GM18520 (cell line): ENCODE measurements at regions not wholly inside any gene's neighbourhood (a gene's known extent, or its start where the extent isn't known, plus 50 kb on each side); places are given as distances from the start of the nearest gene placed in this dataset.

Experiments used
- ATAC-seq: cut with Tn5 transposase; IDR thresholded peaks from one replicate; pipeline ENCODE4 v1.9.1; 2021; ENCODE audit not compliant: unreplicated experiment

DNA sequence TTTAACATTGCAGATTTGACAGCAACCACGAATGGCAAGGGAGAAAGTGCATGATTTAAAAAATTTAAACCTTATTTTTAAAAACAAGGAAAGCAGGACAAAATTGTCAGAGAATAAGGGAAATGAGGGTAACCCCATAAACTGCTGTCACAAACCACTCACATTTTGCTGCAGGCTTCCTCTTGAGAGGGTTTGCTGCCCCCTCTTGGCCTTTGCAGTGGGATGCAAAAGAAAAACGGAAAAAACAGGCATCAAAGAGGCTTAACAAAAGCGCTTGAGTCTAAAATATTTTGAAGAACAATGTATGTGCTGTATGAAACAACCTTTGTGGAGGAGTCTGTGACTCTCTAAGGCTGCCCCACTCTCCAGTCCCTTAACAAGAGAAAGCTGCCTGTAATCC, 91.6 kb downstream of the TMX3 start:
- no peak for ATAC-seq

DNA sequence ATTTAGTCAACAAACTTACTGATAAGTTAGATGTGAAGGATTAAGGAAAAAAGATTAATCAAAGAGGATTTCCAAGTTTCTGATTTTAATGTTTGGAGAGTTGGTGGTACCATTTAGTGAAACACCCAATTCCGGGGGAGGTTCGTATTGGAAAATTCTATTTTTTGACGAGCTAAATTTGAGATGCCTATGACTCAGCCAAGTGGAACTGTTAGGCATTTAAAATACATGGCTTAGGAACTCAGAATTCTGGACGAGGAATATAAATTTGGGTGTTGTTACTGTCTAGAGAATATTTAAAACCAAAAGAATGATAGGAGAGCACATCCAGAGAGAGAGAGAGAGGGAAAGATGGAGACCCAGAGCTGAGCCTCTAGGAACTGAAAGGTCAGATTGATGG, 103.6 kb downstream of the TMX3 start:
- no peak for ATAC-seq

GRCh38 chr18:68608851-68609490, 105.9 kb downstream of the TMX3 start:
- no peak for ATAC-seq

GRCh38 chr18:68607852-68608251, 107.1 kb downstream of the TMX3 start:
- no peak for ATAC-seq

DNA sequence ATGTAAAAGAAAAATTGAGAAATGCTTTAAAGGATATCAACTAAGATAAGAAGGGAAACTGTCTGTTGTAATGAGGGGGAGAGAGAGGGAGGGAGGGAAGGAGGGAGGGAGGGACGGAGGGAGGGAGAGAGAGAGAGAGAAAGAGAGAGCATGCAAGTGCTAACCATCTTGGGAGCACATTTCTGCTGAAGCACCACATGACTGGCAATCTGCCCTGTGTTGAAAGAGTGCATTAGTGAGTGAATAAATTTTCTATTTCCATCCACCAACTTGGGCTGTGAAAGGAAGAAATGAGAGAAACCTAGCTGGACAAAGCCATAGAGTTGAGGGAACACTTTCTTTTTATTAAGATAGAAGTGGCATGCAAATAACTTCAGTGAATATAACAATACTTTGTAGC, 110.7 kb downstream of the TMX3 start:
- no peak for ATAC-seq

- no peak for ATAC-seq
These were observed 118.9 kb downstream of the TMX3 start for GRCh38 chr18:68596016-68596415.

DNA sequence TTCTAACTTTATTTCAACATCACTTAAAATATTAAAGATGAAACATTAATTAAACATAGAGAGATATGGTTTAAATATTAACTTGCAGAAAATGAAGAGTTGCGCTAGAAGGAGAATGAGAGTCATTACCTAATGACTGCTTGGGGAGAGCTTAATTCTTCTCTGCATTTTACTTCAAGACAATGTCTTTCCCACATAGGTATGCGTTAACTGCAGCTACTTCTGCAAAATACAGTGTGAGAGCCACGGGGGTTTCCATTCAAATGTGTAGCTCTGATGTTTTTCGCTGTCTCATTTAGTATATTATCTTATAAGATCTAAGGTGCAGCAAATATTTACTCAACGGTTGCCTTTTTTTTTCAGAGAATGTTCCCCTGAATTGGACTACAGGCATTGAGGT, 126.7 kb downstream of the TMX3 start:
- no peak for ATAC-seq

DNA sequence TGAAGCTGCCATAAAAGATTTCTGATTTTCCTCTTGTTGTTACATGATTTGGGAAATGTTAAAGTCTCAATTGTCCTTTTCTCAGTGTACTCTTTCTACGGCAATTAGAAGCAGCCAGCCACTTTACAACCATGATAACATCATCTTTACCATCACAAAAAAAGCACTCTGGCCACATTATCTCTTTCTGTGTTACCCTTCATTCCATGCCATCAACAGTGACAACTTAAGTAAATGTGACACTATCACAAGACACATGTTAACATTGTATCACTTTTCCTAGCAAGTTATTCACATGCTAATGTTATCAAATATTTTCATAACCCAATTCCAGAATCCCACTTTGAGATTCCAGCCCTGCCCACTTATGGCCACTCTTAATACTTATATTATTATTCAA, 131.2 kb downstream of the TMX3 start:
- no peak for ATAC-seq

GRCh38 chr18:68574311-68574710, 140.6 kb downstream of the TMX3 start:
- ATAC-seq, result no peak

DNA sequence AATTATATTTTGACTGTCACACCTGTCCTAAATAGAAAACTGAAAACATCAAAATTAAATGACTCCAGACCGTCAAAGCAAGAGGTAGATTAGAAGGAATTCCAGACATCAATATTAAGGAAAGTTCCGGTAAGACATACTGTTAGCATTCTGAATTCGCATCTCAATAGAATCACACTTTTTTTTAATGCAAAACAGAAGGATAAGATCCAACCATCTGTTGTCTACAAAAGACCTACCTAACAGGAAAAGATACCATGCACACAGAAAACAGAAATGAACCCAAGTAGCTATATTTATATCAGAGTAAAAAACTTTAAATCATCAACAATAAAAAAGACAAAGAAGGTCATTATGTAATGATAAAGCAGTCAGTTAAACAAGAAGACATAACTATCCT, 145.0 kb downstream of the TMX3 start:
- ATAC-seq, result no peak

DNA sequence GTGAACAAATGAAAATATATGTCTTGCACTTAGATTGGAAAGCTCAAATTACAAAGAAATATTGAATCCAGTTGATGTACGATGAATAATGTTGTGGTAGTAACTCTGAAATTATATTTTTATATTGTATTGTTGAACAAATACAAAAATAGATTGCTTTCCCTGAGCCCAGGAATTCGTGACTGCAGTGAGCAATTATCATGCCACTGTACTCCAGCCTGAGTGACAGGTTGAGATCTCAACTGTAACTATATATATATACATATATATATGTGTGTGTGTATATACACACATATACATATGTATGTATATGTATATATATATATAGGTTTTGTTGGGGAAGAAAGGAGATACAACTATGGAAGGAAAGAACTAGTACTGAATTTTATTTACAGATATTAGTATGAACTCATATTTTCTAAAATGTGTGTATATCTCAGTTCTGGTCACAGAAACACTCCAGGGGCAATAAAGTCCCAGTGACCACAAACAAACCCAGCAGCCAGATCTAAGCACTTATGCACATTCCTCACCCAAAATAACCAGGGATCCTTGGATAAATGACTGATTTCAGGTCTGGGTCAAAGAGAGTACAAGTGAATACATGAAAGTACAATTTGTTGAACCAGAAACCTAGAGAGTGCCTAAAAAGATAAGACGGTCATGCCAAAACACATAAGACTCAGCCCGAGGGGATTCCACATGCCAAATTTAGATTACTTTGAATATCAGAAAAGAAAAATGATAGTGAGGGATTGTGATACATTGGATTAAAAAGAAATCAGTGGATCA, 146.3 kb downstream of the TMX3 start:
- ATAC-seq, result no peak

DNA sequence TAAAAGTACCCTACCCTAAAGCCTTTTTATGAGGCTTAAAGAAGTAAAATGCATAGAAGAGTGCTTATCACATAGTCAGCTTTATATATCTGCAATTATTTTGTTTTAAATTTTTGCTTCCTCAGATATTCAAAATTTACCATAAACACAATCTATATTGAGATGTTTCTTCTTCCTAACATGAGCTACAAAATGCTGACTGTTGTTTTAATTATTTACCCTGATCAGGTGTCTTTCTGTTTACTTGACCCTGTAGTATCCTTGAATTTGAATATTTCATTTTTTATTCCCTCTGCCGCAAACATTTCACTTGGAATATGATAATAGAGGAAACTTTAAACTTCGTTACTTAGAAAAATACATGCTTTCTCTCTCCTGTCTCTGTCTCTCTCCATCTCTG, 147.9 kb downstream of the TMX3 start:
- ATAC-seq, result no peak

DNA sequence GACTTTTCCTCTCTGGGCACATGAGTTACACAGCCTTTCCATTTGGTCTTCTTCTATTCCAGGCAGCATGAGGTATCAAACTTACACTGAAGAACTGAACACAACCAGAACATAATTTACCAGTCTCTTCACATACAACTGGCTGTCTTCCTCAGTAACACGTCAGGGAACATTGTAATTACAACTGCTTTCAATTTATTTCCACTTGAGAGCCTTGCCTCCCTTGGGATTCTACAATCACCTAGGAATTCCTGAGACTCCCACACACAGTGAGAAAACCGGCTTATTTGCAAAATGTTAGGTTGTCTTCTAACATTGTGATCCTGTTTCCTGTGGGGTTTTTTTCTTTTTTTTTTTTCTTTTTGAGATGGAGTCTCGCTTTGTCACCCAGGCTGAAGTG, 149.9 kb downstream of the TMX3 start:
- no peak for ATAC-seq

DNA sequence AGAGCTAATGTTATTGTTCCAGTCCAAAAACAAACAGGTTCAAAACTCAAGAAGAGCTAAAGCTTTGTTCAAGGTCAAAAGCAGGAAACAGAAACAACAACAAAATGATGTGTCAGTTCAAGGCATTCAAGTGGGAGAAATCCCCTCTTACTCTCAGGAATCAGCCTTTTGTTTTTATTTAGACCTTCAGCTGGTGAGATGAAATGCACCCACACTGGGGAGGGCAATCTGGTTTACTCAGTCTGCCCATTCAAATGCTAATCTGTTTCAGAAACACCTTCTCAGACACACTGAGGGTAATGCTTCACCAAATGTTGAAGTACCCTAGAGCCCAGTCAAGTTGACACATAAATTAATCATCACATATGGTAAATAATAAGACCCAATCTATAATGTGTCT, 150.6 kb downstream of the TMX3 start:
- ATAC-seq, result no peak

- no peak for ATAC-seq
These were observed 154.8 kb downstream of the TMX3 start for GRCh38 chr18:68560128-68560527.

DNA sequence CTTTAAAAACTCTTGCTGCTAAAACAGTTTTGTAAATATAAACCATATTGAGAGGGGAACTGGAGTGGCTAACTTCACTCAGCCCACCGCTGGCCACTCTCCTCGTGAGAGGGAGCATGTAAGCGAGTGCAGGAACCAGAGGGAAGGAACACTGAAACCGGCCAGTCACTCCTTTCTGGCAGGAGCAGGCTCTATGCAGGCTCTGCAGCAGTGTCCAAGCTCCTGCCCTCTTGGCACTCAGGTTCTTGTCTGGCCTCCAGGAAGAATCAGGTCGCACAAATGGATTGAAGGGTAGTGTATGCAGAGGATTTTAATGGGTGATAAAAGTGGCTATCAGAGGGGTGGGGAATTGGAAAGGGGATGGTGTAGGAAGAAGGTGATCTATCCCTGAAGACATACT, 157.7 kb downstream of the TMX3 start:
- ATAC-seq, result no peak

GRCh38 chr18:68555879-68556301, 159.0 kb downstream of the TMX3 start:
- ATAC-seq, result no peak

DNA sequence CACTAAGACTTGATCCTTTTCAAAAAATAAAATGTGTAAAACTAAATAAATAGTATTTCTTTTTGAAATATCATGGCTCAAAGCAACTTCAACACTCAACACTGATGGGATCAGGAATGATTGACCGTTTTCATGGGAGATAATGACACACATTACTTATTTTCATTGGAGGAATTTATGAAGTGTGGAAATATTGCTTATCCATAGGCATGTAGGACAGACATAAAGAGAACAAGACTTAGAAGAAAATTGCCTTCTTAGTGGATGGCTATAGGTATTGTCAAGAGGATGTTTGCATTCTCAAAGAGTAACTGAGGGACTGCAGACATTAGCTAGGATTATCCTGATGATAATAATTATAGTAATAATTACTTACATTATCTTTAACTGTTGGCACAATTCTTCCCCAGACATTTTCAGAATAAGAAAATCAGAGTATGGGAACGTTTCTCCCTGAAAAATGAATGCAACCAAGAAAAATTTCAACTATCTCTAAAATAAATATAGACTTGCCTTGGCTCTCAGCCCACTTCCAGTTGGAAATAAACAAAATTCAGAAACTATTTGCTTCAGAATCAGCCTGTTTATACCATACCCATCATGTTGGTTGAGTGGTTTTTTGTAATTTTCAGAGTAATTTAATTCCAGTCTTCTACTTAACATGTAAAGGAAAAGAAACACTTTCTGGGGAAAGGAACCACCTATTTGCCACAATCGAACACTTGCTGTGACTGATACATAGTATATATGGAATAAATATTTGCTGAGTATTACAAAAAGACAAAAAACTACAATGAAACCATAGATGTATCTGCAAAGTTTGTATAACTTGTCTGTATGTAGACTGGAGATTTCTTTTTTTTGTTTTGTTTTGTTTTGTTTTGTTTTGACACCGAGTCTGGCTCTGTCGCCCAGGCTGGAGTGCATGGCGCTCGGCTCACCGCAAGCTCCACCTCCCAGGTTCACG, 165.7 kb downstream of the TMX3 start:
- no peak for ATAC-seq

DNA sequence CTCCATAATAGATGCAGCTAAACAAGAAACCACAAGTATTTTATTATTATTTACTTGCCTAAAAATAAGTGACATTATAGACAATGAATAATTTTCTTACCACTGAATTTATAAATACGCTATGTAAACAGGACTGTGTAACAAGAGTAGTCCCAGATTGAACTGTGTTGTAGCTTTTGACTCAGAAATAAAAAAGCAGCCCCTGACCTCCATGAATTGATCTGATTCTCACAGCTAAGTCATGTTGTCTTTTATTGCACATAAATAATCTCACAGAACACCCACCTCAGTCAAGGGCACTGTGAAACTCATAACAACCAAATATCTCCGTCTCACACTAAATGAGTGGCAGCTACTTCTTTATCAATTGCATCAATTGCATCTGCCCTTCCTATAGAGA, 171.6 kb downstream of the TMX3 start:
- ATAC-seq, result no peak

DNA sequence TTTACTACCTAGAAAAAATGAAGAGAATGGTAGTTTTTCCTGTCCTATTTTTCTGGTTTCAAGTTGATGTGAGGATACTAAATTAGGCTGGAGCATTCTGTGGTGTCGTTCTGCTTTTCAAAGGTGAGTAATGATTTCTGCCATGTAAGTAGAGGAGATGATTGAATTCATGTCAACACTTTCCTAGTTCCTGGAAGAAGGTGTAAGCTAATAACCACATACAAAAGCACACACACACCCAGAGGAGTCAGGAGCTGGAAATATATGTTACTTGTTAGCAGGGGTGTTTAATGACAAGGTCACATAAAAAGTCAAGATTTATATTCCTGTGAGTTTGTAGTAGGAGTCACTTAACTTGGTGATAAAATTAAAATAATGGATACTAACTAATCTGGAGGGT, 172.1 kb downstream of the TMX3 start:
- no peak for ATAC-seq

GRCh38 chr18:68533641-68534040, 181.3 kb downstream of the TMX3 start:
- no peak for ATAC-seq
